DND-41 (cell line): ENCODE measurements at regions not wholly inside any gene's neighbourhood (a gene's known extent, or its start where the extent isn't known, plus 50 kb on each side); places are given as distances from the start of the nearest gene placed in this dataset.

Experiments
- CTCF ChIP-seq: IDR thresholded peaks from 2 replicates; pipeline ENCODE4 v1.5.1; 2012; ENCODE audit warnings: borderline replicate concordance, low read length, moderate library complexity, mild to moderate bottlenecking; ENCODE audit not compliant: poor library complexity, severe bottlenecking; ENCODE audit errors: extremely low read depth
- EZH2 ChIP-seq: IDR thresholded peaks from 3 replicates; pipeline ENCODE4 v1.6.1; 2012; ENCODE audit warnings: borderline replicate concordance, low read depth, mild to moderate bottlenecking, moderate library complexity, low read length, inconsistent platforms; ENCODE audit not compliant: severe bottlenecking

GRCh38 chr14:38526826-38527501 is 271.1 kb upstream of the CLEC14A start:
- TF ChIP-seq CTCF, result no peak
- TF ChIP-seq EZH2, result no peak
